ENCODE measurements at regions not wholly inside any gene's neighbourhood (a gene's known extent, or its start where the extent isn't known, plus 50 kb on each side); places are given as distances from the start of the nearest gene placed in this dataset.

- H3K27me3 Mint-ChIP-seq = no peaks in the 10 kb centered on the region
- H3K4me3 Mint-ChIP-seq = no peak overlapping the region
- no peaks in the 10 kb centered on the region for H3K27me3 ChIP-seq (replicated peaks in 1 of 4; ENCODE audit: control extremely low read depth in 1 of 4, control insufficient read depth in 3 of 4, insufficient read depth in 4 of 4, low read length in 3 of 4)
- no peak overlapping the region for H3K9ac ChIP-seq (ENCODE audit: low read length)
- CTCF ChIA-PET = no interaction called here
- H3K4me3 ChIP-seq (ENCODE audit: control extremely low read depth in 1 of 5, extremely low read depth in 1 of 5, insufficient read depth in 1 of 5, low read depth in 2 of 5, low read length in 4 of 5) = no peak overlapping the region
- no peak overlapping the region for H3K27ac ChIP-seq (ENCODE audit: low read length in 2 of 2)
- DNase-seq (no peak), ATAC-seq (ENCODE audit: low read depth) (no peak)
- no peaks in the 10 kb centered on the region for H3K4me1 ChIP-seq (ENCODE audit: control insufficient read depth in 2 of 2, insufficient read depth in 2 of 2, low read length in 2 of 2)
- H3K4me2 ChIP-seq (replicated peaks; ENCODE audit: low read depth, low read length, poor library complexity, severe bottlenecking) = no peak overlapping the region
- no peaks in the 10 kb centered on the region for H3K36me3 ChIP-seq (replicated peaks in 1 of 2; ENCODE audit: control extremely low read depth in 1 of 2, control insufficient read depth in 1 of 2, extremely low read depth in 1 of 2, insufficient read depth in 2 of 2, low read length in 1 of 2)
- no peak overlapping the region for H2AFZ ChIP-seq (ENCODE audit: insufficient read depth, low read depth, low read length, poor library complexity, severe bottlenecking)
- POLR2A ChIA-PET = no interaction called here
- no peaks in the 10 kb centered on the region for H3K4me1 Mint-ChIP-seq
- WGBS (ENCODE audit: insufficient coverage) = no CpG with 5 or more reads among the region's 1 CpG
- peaks cover 3% of the 10 kb centered on the region for H3K9me3 Mint-ChIP-seq (ENCODE audit: insufficient read depth)
- no peak overlapping the region for H3K27ac Mint-ChIP-seq
- intact Hi-C loops (cut with micrococcal nuclease) = no loop called here
- H3K9me3 ChIP-seq (ENCODE audit: control extremely low read depth in 1 of 3, control insufficient read depth in 2 of 3, insufficient read depth in 1 of 3, low read length in 2 of 3) = no peaks in the 10 kb centered on the region
- H4K20me1 ChIP-seq (ENCODE audit: control insufficient read depth, insufficient read depth, low read length, poor library complexity, severe bottlenecking) = no peaks in the 10 kb centered on the region
- TF ChIP-seq CTCF (IDR thresholded peaks at IDR 0.05) (no peak), EZH2 (IDR thresholded peaks at IDR 0.05; ENCODE audit: borderline replicate concordance, insufficient read depth, low read depth, low read length, poor library complexity, severe bottlenecking) (no peak)
- H3K79me2 ChIP-seq (ENCODE audit: control insufficient read depth, insufficient read depth, low read length) = no peaks in the 10 kb centered on the region
These were observed 207.8 kb upstream of the DCAF8L1 start for GRCh38 chrX:28189011-28189410.

- Histone ChIP-seq H3K36me3 (replicated peaks in 1 of 2; ENCODE audit: control extremely low read depth in 1 of 2, control insufficient read depth in 1 of 2, extremely low read depth in 1 of 2, insufficient read depth in 2 of 2, low read length in 1 of 2) (no peaks in the 10 kb centered on the region), H3K9ac (ENCODE audit: low read length) (no peak overlapping the region), H3K4me1 (ENCODE audit: control insufficient read depth in 2 of 2, insufficient read depth in 2 of 2, low read length in 2 of 2) (no peaks in the 10 kb centered on the region), H2AFZ (ENCODE audit: insufficient read depth, low read depth, low read length, poor library complexity, severe bottlenecking) (no peak overlapping the region), H3K27me3 (replicated peaks in 1 of 4; ENCODE audit: control extremely low read depth in 1 of 4, control insufficient read depth in 3 of 4, insufficient read depth in 4 of 4, low read length in 3 of 4) (no peaks in the 10 kb centered on the region), H3K9me3 (ENCODE audit: control extremely low read depth in 1 of 3, control insufficient read depth in 2 of 3, insufficient read depth in 1 of 3, low read length in 2 of 3) (no peaks in the 10 kb centered on the region), H3K27ac (ENCODE audit: low read length in 2 of 2) (no peak overlapping the region), H3K4me3 (ENCODE audit: control extremely low read depth in 1 of 5, extremely low read depth in 1 of 5, insufficient read depth in 1 of 5, low read depth in 2 of 5, low read length in 4 of 5) (no peak overlapping the region), H3K79me2 (ENCODE audit: control insufficient read depth, insufficient read depth, low read length) (no peaks in the 10 kb centered on the region), H4K20me1 (ENCODE audit: control insufficient read depth, insufficient read depth, low read length, poor library complexity, severe bottlenecking) (no peaks in the 10 kb centered on the region), H3K4me2 (replicated peaks; ENCODE audit: low read depth, low read length, poor library complexity, severe bottlenecking) (no peak overlapping the region)
- no peak overlapping the region for H3K4me3 Mint-ChIP-seq
- ChIA-PET CTCF (no interaction called here), POLR2A (no interaction called here)
- H3K4me1 Mint-ChIP-seq = no peaks in the 10 kb centered on the region
- DNase-seq = no peak
- TF ChIP-seq EZH2 (IDR thresholded peaks at IDR 0.05; ENCODE audit: borderline replicate concordance, insufficient read depth, low read depth, low read length, poor library complexity, severe bottlenecking) (no peak), CTCF (IDR thresholded peaks at IDR 0.05) (no peak)
- WGBS (ENCODE audit: insufficient coverage) = no CpG with 5 or more reads among the region's 1 CpG
- H3K27me3 Mint-ChIP-seq = no peaks in the 10 kb centered on the region
- H3K9me3 Mint-ChIP-seq (ENCODE audit: insufficient read depth) = peaks cover 3% of the 10 kb centered on the region
- no peak for ATAC-seq (ENCODE audit: low read depth)
- H3K27ac Mint-ChIP-seq = no peak overlapping the region
- intact Hi-C loops (cut with micrococcal nuclease) = no loop called here
These were observed 207.3 kb upstream of the DCAF8L1 start for GRCh38 chrX:28188526-28188925.
